ENCODE measurements at regions not wholly inside any gene's neighbourhood (a gene's known extent, or its start where the extent isn't known, plus 50 kb on each side); places are given as distances from the start of the nearest gene placed in this dataset.

DNA sequence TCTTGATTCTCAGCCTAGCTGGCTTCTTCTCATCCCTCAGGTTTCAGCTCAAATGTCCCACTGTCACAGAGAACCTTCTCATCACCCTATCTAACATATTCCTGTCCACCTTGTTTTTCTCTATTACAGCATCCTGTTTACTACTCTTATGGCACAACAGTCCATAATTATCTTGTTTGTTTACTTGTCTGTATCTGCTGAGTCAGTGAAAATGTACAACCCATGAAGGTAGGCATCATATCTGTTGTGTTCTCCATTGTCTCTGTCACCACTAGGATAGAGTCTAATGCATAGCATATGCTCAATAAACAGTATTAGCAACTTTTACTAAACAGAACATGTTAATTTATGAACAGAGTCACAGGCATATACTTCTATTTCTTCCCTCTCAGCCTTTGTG is 261.7 kb downstream of the ETAA1 start:
- TF ChIP-seq, protein P1, sequence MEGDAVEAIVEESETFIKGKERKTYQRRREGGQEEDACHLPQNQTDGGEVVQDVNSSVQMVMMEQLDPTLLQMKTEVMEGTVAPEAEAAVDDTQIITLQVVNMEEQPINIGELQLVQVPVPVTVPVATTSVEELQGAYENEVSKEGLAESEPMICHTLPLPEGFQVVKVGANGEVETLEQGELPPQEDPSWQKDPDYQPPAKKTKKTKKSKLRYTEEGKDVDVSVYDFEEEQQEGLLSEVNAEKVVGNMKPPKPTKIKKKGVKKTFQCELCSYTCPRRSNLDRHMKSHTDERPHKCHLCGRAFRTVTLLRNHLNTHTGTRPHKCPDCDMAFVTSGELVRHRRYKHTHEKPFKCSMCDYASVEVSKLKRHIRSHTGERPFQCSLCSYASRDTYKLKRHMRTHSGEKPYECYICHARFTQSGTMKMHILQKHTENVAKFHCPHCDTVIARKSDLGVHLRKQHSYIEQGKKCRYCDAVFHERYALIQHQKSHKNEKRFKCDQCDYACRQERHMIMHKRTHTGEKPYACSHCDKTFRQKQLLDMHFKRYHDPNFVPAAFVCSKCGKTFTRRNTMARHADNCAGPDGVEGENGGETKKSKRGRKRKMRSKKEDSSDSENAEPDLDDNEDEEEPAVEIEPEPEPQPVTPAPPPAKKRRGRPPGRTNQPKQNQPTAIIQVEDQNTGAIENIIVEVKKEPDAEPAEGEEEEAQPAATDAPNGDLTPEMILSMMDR (optimal IDR thresholded peaks at IDR 0.05 in 1 of 3, IDR thresholded peaks at IDR 0.05 in 1 of 3, conservative IDR thresholded peaks at IDR 0.05 in 1 of 3; ENCODE audit: extremely low read depth in 1 of 3, insufficient read depth in 2 of 3, low read length in 3 of 3): no peak
- TF ChIP-seq EZH2 (IDR thresholded peaks at IDR 0.05; ENCODE audit: low read length): no peak
